ENCODE measurements at regions not wholly inside any gene's neighbourhood (a gene's known extent, or its start where the extent isn't known, plus 50 kb on each side); places are given as distances from the start of the nearest gene placed in this dataset.
"Not testable (repeated sequence)": the region's sequence is repeated elsewhere in the genome, so short reads cannot be mapped to it uniquely, and the experiment has no call there.

DNA sequence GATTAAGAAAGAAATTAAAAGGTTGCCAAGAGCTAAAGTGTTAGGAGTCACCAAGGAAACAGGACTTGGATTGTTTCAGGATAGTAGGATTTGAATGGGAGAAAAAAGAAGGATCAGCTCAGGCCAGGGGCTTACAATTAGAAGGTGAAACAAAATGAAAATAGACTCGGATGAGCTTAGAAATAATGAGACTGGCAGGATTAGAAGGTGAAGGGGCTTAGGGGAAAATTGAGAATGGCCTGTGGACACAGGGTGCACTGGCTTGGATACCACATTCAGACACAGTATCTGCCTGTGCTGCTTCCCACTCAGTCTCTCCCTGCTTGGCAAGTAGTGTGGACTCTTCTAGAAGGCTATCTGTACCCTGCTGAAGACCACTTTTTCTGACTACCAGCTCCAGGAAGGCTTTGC, 206.1 kb upstream of the ATP10A start:
- DNase-seq, result no peak

DNA sequence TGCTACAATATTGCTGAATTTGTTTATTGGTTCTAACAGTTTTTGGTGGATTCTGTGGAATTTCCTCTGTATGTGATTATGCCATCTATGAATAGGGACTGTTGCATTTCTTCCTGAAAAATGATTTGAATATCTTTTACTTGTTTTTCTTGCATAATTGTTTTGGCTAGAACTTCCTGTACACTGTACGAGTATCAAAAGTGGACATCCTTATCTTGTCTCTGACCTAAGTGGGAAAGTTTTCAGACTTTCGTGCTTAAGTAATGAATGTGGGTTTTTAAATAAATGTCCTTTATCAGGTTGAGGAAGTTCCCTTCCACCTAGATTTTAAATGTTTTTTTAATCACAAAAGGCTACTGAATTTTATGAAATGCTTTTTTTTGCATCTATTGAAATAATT, 203.8 kb upstream of the ATP10A start:
- DNase-seq, result no peak

- DNase-seq, result no peak
Observed at GRCh38 chr15:26065723-26066122, 202.6 kb upstream of the ATP10A start.

GRCh38 chr15:26061248-26061647, 198.1 kb upstream of the ATP10A start:
- no peak for DNase-seq

DNA sequence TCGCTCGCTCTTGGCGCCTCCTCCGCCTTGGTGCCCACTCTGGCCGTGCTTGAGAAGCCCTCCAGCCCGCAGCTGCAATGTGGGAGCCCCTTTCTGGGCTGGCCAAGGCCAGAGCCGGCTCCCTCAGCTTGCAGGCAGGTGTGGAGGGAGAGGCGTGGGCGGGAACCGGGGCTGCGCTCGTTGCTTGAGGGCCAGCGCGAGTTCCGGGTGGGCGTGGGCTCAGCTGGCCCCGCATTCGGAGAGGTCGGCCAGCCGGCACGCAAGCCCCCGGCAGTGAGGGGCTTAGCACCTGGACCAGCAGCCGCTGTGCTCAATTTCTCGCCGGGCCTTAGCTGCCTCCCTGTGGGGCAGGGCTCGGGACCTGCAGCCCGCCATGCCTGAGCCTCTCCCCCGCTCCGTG, 193.6 kb upstream of the ATP10A start:
- DNase-seq, result not testable (repeated sequence)

GRCh38 chr15:26051761-26052675, 188.9 kb upstream of the ATP10A start:
- peak; percentile 13 for DNase-seq

- DNase-seq, result no peak
Observed at GRCh38 chr15:26050984-26051383, 187.9 kb upstream of the ATP10A start.

- DNase-seq, result no peak
Observed at GRCh38 chr15:26049900-26050657, 187.0 kb upstream of the ATP10A start.

DNA sequence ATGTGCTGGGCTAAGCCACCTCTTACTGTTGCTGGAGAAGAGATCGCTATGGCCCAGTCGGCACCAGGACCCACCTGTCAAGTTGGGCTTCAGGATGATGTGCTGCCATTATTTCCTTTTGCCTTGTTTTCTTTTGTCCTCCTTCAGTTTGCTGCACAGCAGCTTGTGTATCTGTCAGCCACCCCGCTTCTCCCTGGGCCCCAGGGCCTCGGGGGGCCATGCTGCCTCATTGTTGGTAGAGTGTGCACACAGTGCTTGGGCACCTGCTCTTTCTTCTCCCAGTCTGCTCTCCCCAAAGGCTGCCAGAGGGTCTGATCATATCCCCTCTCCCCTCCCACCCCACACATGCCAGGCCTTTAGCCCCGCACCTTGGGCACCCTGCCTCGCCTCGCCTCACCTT, 185.5 kb upstream of the ATP10A start:
- no peak for DNase-seq

GRCh38 chr15:26045516-26045915, 182.4 kb upstream of the ATP10A start:
- no peak for DNase-seq

DNA sequence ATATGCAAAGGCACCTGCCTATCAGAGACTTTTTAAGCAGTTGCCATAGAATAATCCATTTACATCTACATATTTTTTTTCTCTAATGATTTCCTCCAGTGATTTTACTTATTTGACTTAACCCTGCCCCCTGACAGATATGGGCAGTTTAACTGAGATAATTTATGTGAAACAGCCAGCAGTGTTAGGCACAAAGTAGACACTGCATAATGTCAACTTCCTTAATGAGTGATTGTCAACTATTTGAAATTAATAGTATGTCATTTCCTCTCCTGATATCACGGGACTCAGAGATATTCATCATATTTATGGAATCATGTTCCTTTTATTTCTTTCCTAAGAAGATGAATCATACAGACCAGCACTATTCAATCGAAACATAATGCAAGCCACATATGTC, 179.9 kb upstream of the ATP10A start:
- no peak for DNase-seq

DNA sequence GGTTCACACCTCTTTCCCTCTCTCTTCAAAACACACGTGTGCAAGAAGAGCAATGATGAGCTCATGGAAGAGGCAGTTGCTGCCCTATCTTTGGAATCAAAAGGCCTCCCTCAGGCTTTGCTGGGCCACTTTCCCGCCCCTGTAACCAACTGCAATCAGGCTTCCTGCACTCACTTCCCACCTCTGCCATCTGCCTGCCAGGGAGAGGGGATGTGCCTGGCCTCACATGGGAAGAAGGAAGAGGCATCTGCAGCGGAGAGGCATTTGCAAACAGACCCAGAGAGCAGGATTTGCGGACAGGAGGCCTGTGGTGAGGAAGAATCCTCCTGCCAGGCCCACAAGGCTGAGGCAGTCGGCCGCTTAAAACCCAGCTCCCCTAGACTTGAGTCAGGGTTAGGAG, 175.6 kb upstream of the ATP10A start:
- DNase-seq, result no peak

- no peak for DNase-seq
Observed at GRCh38 chr15:26037369-26037768, 174.2 kb upstream of the ATP10A start.

- no peak for DNase-seq
Observed at GRCh38 chr15:26033493-26033892, 170.4 kb upstream of the ATP10A start.

DNA sequence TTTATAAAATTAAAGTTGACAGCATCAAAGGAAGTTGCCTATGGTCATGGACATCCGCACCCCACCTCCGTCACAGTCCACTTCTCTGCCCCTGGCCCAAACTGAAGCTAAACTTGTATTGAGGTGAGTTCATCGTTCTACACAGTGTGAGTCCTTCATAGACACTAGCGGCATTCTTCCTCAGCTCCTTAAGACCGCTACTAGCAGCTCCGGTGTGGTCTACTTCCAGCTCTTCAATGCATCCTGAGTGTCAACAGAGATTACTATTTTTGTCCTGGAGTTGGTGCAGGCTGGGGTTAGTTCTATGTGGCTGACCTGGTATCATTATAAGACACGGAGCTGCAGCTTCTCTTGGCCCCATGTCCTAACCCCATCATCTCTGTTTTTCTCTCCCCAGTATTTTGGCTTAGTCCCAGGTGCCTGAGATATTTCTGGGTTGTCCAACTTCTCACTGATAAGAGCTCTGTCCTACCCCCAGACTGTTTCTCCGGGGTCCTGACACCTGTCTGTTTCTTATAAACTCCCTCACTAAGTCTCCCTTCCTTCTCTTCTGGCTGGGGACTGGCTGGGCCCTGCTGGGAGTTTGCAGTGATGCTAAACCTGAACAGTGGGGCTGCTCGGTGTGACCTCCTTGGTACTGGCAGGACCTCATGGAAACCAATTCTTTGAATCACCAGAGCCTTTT, 169.2 kb upstream of the ATP10A start:
- no peak for DNase-seq

GRCh38 chr15:26029586-26029985, 166.5 kb upstream of the ATP10A start:
- not testable (repeated sequence) for DNase-seq

DNA sequence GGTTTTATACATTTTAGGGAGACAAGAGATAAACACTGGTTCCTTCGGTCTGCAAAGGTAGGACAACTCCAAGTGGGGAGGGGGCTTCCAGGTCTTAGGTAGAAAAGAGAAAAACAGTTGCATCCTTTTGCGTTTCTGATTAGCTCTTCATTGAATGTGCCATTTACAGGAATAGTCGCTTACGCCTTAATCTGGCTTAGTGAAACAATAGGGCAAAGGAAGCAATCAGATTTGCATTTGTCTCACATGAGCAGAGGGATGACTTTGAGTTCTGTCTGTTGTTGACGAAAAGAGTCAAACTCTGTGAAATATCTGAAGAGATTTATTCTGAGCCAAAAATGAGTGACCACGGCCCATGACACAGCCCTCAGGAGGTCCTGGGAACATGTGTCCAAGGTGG, 166.0 kb upstream of the ATP10A start:
- no peak for DNase-seq

DNA sequence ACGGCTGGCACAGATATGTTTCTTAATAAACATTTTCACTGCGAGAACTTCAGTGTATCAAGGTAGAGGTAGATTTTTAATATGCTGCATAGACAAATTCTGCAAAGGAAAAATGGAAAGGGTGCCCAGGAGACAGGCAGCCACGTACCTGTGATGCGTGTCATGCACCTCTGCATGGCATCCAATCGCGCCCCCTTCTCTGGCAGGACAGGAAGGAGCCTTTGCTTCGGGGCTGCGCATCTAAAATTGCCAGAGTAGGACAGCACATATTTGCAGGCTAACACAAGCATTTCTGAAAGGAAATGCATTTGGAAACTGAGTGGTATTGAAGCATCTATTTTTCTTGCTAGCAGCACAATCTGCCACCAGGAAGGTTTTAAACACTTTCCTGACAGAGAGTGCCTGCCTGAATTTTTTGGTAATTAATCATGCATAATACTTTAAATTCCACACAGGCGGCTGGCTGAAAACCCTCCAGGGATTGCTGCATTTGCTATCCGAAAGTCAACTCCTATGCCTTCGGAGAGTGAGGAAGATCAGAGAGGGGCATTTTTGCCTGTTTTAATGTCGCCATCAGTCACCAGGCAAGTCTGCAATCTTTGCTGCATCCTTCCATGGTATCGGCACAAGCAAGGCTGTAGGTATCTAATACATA, 165.1 kb upstream of the ATP10A start:
- DNase-seq, result no peak

DNA sequence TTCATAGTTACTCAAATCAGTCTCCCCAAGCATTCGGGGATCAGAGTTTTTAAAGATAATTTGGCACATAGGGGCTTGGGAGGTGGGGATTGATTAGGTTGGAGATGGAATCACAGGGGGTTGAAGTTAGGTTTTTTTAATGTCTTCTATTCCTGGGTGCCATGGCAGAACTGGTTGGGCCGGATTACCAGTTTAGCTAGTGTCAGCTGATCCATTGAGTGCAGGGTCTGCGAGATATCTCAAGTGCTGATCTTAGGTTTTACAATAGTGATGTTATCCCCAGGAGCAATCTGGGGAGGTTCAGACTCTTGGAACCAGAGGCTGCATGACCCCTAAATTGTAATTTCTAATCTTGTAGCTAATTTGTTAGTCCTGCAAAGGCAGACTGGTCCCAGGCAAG, 163.5 kb upstream of the ATP10A start:
- DNase-seq, result not testable (repeated sequence)

- DNase-seq, result no peak
Observed at GRCh38 chr15:26024241-26024640, 161.1 kb upstream of the ATP10A start.

- no peak for DNase-seq
Observed at GRCh38 chr15:26023691-26024090, 160.6 kb upstream of the ATP10A start.

- DNase-seq, result no peak
Observed at GRCh38 chr15:26023231-26023630, 160.1 kb upstream of the ATP10A start.

GRCh38 chr15:26020871-26021270, 157.7 kb upstream of the ATP10A start:
- no peak for DNase-seq

All from NCI-H2171 treated with DMSO at 0.1 percent for 48 hours (cell line).